Glomerular visceral epithelial cell (primary cell): ENCODE measurements at regions not wholly inside any gene's neighbourhood (a gene's known extent, or its start where the extent isn't known, plus 50 kb on each side); places are given as distances from the start of the nearest gene placed in this dataset.

Experiments
- DNase-seq: peaks from one replicate; pipeline ENCODE4 v3.0.0-alpha.2; 2016; ENCODE audit errors: extremely low spot score

DNA sequence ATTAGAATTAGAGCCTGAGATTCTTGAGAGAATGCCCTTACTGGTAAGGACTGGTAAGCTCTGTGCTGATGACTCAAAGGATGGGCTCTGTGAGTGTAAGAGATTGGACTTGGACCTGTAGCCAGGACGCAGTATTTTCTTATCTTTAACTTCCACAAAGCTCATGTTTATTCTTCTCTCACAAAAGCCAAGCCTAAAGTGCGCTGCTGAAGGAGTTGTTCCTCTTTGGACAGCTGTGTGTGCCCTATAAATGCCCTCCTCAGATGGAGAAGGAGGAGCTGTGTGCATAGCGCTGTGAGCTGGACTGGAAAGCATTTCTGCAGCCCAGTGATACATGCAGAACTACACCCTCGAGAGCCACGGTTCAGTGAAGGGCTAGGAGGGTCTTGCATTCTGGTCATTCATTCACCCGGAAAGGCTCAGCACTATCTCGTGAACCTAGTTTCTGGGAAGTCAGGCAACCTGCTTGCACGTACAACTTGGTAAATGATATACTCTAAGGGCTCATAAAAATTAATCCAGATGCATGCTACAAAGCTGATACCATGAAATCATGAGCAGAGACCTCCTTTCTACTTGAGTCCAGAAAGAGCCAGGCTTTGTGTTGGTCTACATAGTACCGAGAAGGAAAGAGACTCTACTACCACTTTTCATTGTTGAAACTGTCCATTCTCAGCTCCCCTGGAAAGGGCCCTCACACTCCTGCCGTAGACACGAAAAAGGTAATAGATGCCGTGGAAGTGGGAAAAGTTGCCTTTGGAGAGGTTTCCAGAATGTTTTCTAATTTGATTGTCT, 103.0 kb upstream of the TBL1XR1 start:
- peak; percentile 98 for DNase-seq

DNA sequence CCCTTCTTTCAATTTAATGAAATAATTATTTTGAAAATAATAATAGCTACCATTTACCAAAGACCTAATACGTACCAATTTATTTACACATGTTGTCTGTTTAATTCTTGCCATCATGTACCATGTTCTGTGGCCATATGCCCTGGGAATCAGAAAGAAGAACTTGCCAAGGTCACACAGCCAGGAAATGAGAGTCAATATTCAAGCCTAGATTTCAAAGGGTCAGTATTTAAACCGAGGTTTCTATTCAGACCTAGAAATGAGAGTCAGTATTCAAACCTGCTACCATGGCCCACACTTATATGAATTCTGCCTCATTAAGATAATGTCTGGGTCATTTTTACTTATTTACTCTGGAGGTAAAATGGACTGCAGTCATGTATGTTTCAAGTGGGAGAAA, 103.6 kb upstream of the TBL1XR1 start:
- DNase-seq: peak; percentile 17

DNA sequence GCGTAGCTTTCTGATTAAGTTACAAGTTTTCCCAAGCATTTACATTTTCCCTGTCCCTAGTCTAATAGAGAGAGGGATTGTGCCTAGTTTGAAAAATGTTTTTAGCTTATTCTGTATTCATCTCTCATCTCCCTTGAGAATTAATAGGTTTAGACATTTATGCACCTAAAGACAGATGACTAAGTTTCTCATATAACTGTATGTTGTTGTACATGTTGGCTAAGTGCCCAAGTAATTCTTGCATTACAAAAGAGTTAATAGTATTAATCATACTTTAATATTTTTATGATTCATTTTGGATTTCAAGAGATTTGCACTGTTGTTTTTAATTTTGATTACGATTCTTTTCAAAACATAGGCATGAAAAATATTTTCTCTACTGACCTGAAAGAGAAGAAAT, 109.0 kb upstream of the TBL1XR1 start:
- no peak for DNase-seq

DNA sequence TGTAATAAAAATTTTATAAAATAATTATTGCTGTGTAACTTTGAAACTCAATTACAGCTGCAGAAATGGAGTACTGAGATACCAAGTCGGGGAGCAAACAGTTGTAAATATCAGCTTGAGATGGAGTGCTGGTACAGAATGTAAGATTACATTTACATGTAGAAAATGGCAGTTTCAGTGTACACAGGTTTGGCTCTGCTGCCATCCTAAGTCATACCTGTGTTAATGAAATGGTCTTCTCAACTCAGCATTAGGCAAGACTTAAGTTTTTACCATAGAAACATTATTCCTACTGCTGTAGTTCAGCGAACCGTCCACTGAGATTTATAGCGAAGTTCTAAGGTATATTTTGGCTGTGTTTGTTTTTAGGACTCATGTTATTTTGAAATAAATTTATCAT, 110.1 kb upstream of the TBL1XR1 start:
- no peak for DNase-seq

DNA sequence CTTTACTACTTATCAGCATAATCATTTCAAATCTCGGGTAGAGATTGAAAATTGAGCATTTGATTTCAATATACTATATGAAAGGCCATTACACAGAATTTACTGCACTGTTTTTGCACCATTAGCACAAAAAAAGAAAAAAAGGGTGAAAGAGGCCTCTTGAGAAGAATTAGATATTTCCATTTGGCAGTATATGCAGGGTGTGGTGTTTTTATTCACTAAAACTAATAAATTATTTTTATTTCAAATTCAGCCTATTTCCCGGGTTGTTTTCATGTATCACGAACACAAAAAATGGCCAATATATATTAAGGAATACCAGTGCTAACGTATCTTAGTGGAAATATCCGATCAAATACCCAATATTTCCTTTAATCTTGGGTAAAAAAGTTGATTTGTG, 110.5 kb upstream of the TBL1XR1 start:
- no peak for DNase-seq

DNA sequence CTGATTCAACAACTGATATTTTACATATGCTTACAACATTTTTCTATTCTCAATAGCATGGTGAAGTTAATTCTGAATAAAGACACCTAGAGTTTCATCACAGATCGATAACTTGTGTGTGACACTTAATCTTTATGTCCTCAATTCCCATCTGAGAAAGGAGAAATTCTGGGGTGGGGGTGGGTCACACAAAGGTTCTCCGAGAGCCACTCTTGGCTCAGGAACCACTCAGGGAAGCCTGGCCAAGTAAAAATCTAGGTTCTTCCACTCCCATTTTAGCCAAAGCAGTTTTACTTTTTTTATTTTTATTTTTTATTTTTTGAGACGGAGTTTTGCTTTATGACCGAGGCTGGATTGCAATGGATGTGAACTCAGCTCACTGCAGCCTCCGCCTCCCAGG, 111.0 kb upstream of the TBL1XR1 start:
- DNase-seq: no peak

DNA sequence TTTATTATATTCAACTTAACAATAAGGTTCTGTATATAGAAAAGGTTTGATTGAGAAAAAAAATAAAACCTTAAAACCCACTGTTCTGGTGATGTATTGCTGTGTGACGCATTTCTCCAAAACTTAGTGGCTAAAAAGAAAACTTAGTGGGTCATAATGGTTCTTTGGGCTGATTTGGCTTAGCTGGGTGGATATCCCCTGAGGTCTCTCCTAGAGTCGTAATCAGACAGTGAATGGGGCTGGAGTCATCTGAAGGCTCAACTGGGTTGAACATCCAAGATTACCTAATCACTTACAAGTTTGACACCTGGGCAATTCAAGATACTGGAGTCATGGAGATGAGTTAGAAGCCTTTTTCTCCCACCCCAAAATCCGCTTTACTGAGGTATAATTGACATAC, 111.6 kb upstream of the TBL1XR1 start:
- DNase-seq: no peak

DNA sequence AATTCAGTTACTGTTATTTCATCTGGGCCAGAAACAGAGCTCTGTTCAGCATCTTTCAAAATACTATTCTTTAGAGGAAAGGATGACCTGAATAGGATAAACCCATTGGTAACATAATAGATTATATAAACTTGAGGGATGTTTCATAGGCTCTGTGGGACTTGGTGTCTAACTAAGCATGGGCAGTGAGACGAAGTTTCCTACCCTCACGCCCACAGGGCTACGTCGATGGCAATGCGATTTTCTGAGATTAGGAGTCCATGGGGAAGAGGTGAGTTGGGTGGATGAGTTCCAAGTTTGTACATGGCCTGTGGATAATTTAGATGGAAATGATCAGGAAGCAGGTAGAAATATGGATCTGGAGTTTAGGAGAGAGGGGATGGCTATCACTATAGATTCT, 115.2 kb upstream of the TBL1XR1 start:
- DNase-seq: no peak

DNA sequence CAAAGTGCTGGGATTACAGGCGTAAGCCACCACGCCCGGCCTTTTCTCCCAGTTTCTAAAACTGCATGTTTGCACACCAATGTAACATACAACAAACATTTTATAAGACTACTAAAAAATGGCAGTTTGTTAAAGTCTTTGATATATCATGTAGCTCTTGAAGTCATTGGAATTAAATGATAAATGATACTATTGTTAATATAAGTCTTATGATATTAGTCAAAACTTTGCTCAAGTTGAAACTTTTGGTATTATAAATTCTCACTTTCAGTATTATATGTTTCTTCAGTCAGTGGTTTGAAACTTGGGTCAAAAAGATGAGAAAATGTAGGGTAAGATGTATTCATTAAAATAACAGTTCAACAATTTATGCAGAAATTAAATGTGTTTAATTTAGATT, 117.6 kb upstream of the TBL1XR1 start:
- DNase-seq: no peak

DNA sequence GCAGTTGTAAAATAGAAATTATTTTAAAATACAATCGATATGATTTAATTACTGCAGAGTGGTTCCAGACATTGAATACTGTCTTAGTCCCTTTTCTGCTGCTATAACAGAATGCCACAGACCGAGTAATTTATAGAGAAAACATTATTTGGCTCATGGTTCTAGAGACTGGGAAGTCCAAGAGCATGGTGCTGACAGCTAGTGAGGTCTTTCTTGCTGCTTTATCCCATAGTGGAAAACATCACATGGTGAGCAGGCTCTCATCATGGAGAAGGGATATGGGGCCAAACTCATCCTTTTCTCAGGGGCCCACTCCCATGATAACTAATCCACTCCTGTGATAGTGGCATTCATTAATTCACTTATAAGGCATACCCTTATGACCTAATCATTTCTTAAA, 120.0 kb upstream of the TBL1XR1 start:
- no peak for DNase-seq

DNA sequence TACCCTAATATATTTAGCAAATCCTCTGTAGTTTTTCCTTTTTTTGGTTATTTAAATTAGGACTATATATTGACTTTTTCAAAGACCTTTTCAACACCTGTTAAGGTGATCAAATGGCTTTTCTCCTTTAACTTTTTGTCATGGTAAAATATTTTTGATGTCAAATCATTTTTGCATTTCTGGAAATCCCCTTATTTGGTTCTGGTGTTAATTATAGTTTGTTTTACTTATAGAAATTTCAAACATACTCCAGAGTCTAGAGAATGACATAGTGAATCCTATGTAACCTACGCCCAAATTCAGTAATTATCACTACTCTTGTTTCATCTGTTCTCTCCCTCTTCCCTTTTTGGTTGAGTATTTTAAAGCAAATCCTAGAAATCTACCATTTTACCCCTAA, 121.3 kb upstream of the TBL1XR1 start:
- DNase-seq: no peak

DNA sequence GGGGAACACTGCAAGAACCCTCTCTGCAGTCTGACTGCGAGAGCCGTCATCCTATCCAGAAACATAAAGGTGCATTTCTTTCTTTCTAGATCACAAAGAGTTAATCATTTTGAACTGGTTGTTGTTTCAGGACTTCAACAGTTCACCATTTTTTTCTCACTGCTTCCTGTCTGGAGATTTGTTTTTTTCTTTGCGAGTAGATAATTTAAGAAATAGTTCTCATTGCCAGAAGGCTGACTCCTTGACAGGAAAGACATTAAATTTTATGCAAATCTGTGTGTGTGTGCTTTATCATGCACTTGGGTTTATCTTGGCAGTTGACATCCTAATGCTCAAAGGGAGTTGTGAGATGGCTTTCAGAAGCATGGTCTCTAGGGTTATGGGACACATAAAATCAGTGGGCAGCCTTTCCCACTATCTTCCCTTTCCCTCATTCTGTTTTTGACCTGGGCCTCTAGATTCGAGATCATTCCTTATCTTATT, 123.5 kb upstream of the TBL1XR1 start:
- no peak for DNase-seq

DNA sequence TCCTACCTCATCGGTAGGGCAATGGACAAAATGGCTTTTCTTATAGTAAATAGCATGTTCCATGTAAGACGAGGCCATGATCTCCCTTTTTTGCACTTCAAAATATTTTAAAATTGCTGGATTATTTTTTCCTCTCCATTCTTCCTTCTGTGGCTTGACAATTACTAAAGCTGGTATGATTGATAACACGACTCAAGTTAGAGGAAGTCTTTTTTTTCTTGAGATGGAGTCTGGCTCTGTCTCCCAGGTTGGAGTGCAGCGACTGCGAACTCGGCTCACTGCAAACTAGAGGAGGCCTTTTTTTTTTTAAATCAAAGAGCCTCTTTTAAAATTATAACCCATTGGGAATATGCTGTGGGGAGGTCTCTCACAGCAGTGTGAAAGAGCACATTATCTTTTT, 124.5 kb upstream of the TBL1XR1 start:
- no peak for DNase-seq

DNA sequence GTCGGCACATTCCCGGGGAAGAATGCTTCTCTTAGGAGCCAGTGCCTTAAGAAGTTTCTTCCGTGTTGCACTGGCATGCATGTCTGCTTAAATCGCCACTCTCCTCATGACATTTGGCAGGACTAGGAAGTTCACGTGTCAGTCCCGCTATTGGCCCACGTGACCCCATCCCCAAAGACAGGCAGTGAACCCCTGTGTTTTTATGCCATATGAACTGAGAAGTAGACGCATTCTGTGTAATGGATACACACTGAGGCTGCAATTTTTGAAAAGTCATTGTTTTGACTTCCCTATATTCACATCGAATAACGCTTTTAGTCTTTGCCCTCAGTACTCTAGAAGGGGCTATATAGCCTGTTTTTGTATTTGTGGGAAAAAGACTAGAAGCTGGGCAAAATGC, 125.6 kb upstream of the TBL1XR1 start:
- no peak for DNase-seq

DNA sequence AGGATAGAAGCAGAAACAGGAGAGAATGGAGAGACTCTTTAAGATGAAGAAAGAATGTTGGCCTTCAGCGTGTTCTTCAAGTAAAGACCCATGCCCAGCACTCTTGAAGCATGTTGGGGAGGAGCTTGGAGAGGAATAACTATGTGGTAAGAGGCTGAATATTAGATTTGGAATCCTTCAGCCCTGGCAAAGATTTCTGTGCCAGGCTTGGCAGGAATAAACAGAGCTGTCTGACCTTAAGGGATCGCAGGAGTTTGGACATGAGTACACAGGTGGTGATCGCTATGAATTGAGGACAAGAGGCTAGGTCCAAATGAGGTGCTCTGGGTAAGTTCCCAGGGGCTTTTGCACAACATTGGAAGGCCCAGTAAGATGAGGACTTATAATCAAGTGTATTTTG, 132.6 kb upstream of the TBL1XR1 start:
- DNase-seq: no peak

DNA sequence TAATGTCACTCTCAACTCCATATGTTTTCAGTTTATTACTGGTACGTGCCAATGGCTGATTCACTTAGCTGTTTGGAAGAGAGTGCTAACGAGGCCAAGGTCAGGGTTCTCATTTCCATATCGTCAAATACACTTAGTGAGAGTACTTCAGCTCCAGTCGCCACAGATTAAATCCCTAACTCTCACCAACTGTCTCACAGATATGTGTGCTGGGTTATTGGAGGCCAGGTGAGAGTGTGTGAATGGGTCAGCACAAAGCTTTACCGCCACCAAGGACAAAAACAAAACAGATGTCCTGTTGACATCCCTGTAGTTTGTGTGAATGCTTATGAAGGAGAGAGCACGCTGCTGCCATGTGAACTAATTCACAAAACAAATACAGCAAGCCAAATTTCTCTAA, 133.5 kb upstream of the TBL1XR1 start:
- DNase-seq: no peak

DNA sequence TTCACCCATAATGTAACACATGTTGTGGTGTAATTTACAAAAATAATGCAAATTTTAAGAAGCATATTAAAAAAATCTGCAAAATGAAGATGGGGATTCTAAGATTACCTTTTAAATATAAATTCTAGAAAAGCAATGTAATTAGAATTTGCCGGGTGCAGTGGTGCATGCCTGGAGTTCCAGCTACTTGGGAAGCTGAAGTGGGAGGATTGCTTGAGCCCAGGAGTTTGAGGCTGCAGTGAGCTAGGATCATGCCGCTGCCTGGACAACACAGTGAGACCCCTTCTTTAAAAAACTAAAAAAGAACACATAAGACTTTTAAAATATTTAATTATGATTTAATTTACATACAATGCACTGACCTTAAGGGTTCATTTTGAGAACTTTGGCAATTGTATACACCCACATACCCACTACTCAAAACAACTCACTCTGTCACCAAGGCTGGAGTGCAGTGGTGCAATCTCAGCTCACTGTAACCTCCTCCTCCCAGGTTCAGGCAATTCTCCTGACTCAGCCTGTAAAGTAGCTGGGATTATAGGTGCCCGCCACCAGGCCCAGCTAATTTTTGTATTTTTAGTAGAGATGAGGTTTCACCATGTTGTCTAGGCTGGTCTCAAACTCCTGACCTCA, 134.0 kb upstream of the TBL1XR1 start:
- no peak for DNase-seq

DNA sequence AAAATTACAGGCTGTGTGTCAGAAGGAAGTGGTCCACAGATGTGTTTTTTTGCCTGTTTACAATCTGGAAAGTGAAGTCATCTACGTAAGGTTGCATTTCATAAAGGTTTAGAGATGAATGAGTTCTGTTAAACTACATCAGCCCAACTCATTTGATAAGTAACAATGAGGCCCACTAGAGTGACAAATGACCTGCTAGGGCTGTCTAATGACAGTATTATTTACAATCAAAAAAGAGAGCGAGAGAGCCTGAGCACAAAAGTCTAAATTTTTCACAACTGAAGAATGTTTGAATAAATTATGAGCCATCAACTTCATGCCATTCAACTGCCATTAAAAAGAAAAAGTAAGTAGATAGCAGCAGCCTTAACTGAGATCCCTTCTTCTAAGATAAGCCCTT, 135.7 kb upstream of the TBL1XR1 start:
- DNase-seq: no peak

DNA sequence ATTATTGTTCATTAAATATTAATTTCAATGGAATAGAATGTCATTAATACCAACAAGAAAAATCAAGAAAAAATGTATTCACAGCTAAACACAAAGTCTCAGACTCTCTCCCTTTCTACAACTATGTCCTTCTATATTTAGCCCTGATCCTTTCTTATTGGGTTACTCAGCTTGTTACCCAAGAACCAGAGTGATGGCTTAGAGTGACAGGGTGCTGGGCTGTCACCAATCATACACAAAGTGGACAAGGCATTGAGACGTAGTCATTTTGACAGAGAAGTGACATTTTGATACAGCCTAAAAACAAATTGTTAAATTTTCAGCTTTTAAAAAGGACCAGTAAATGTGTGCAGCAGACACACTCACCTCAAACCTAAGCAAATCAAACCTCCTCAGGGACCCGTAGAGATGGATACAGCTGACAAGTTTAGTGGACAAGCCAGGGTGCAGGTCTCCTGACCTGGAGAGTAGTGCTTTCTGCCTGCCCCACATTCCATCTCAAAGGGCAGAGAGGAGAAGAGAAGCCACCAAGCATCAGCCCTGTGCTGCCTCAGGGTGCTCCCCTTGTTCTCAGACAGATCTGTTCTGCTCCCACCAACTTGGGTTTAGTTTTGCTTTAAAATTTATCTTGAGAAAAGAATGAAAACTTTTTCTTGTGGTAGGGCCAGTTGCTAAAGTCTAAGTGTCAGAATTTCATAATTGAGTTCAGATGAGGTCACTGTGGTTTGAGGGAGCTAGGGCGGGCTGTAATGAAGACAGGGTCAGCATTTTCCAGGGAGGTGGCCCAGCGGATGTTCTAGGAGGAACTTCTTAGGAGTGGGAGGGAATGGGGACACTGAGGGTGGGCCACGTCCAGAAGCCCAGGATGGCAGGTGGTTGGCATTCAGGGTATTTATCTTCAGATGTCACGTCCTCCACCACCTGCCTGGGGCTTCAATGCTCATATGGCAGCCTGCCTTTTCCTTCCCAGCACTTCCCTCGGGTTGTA, 136.5 kb upstream of the TBL1XR1 start:
- DNase-seq: peak; percentile 27

DNA sequence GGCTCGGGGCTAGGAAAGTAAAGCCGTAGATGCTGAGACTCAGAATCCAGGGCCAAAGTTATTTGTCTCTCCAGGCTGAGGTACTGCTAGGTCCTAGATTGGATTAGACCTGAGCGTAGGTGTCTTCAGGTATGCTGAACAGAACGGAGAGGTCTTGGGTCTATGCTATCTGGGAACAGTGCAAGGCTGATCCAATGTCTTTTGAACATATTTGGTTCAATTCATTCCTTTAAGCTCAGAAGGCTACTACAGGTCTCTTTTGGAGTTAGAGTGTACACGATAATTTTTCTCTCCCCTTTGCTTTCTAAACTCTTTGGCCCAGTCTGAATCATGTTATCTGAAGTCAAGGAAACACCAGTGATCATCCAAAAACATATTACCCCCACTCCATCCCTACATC, 137.5 kb upstream of the TBL1XR1 start:
- DNase-seq: no peak

DNA sequence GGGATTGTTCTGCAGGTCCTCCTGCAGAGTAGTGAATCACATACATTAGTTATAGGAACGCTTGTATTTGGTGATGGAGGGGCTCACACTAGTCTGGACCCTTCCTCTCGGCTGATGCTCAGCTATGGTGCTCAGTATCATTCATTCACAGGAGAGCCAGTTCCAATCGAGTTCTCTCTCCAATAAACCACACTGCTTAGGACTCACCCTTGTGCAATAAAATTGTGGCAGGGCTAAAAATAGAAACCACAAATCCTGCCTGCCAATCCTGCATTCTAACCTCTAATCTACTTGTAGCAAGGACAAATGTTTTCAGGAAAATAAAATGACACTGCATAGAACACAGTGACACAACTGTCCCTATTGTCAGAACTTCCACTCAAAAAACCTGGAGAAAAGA, 138.4 kb upstream of the TBL1XR1 start:
- DNase-seq: peak; percentile 26

DNA sequence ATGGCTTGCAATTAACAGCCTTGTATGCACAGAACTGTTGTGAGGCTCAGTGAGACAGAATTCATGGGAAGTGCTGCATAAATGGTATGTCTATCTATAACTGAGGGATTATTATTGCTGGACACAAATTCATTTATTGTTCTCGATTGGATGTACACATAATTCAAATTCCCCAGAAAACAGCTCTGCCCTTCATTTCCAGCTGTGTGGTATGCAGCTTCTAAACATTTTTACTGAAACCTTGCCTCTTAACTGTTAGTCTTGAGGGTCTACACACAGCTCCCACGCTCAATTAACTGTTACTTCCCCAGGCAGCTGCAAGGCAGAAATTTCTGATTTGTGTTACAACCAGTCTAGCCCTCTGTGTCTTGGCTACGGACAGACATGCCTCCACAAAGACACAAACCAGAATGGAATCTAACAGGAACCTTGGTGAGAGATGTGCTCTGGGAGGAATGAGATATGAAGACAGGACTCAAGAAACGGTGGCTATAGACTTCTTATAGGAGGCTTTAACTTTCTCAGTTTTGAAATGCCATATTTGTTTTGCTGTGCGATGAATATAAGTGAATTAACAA, 139.7 kb upstream of the TBL1XR1 start:
- no peak for DNase-seq
